ENCODE measurements at regions not wholly inside any gene's neighbourhood (a gene's known extent, or its start where the extent isn't known, plus 50 kb on each side); places are given as distances from the start of the nearest gene placed in this dataset.

GRCh38 chr15:26148156-26148860, 285.2 kb upstream of the ATP10A start:
- intact Hi-C loops (cut with micrococcal nuclease), result no loop called here
- Histone ChIP-seq H3K27ac (replicated peaks) (no peak overlapping the region), H3K4me1 (no peaks in the 10 kb centered on the region), H3K36me3 (no peaks in the 10 kb centered on the region), H3K4me3 (no peak overlapping the region), H3K9me3 (replicated peaks) (peaks cover 5% of the 10 kb centered on the region), H3K27me3 (ENCODE audit: low read depth) (peaks cover 46% of the 10 kb centered on the region)
- DNase-seq, result no peak
- TF ChIP-seq CTCF (IDR thresholded peaks at IDR 0.05; ENCODE audit: borderline replicate concordance), result no peak

- intact Hi-C loops (cut with micrococcal nuclease), result no loop called here
- H3K36me3 ChIP-seq, result no peaks in the 10 kb centered on the region
- TF ChIP-seq CTCF (IDR thresholded peaks at IDR 0.05; ENCODE audit: borderline replicate concordance), result no peak
- H3K4me1 ChIP-seq, result no peaks in the 10 kb centered on the region
- DNase-seq, result no peak
- no peak overlapping the region for H3K4me3 ChIP-seq
- no peak overlapping the region for H3K27ac ChIP-seq (replicated peaks)
- peaks cover 46% of the 10 kb centered on the region for H3K27me3 ChIP-seq (ENCODE audit: low read depth)
- H3K9me3 ChIP-seq (replicated peaks), result no peaks in the 10 kb centered on the region
Measured at GRCh38 chr15:26146202-26146601, 283.1 kb upstream of the ATP10A start.

GRCh38 chr15:26145796-26146195, 282.7 kb upstream of the ATP10A start:
- no peak overlapping the region for H3K4me3 ChIP-seq
- H3K27me3 ChIP-seq (ENCODE audit: low read depth), result peaks cover 46% of the 10 kb centered on the region
- TF ChIP-seq CTCF (IDR thresholded peaks at IDR 0.05; ENCODE audit: borderline replicate concordance), result no peak
- no peaks in the 10 kb centered on the region for H3K4me1 ChIP-seq
- no peaks in the 10 kb centered on the region for H3K9me3 ChIP-seq (replicated peaks)
- H3K36me3 ChIP-seq, result no peaks in the 10 kb centered on the region
- no peak overlapping the region for H3K27ac ChIP-seq (replicated peaks)
- DNase-seq, result no peak
- intact Hi-C loops (cut with micrococcal nuclease), result no loop called here

GRCh38 chr15:26144836-26145235, 281.7 kb upstream of the ATP10A start:
- no peak for TF ChIP-seq CTCF (IDR thresholded peaks at IDR 0.05; ENCODE audit: borderline replicate concordance)

GRCh38 chr15:26143221-26143620, 280.1 kb upstream of the ATP10A start:
- Histone ChIP-seq H3K27me3 (ENCODE audit: low read depth) (peaks cover 26% of the 10 kb centered on the region), H3K4me3 (no peak overlapping the region), H3K27ac (replicated peaks) (no peak overlapping the region), H3K4me1 (no peaks in the 10 kb centered on the region), H3K36me3 (no peaks in the 10 kb centered on the region), H3K9me3 (replicated peaks) (no peaks in the 10 kb centered on the region)
- intact Hi-C loops (cut with micrococcal nuclease), result no loop called here
- DNase-seq, result no peak
- TF ChIP-seq CTCF (IDR thresholded peaks at IDR 0.05; ENCODE audit: borderline replicate concordance), result no peak

More at GRCh38 chr15:26144836-26145235, 281.7 kb upstream of the ATP10A start:
- H3K4me3 ChIP-seq, result no peak overlapping the region
- DNase-seq, result no peak
- peaks cover 38% of the 10 kb centered on the region for H3K27me3 ChIP-seq (ENCODE audit: low read depth)
- no peaks in the 10 kb centered on the region for H3K9me3 ChIP-seq (replicated peaks)
- H3K27ac ChIP-seq (replicated peaks), result no peak overlapping the region
- no peaks in the 10 kb centered on the region for H3K36me3 ChIP-seq
- intact Hi-C loops (cut with micrococcal nuclease), result no loop called here
- H3K4me1 ChIP-seq, result no peaks in the 10 kb centered on the region

All from left ventricle myocardium inferior (tissue), 1 donor.